ENCODE measurements at regions not wholly inside any gene's neighbourhood (a gene's known extent, or its start where the extent isn't known, plus 50 kb on each side); places are given as distances from the start of the nearest gene placed in this dataset.

DNA sequence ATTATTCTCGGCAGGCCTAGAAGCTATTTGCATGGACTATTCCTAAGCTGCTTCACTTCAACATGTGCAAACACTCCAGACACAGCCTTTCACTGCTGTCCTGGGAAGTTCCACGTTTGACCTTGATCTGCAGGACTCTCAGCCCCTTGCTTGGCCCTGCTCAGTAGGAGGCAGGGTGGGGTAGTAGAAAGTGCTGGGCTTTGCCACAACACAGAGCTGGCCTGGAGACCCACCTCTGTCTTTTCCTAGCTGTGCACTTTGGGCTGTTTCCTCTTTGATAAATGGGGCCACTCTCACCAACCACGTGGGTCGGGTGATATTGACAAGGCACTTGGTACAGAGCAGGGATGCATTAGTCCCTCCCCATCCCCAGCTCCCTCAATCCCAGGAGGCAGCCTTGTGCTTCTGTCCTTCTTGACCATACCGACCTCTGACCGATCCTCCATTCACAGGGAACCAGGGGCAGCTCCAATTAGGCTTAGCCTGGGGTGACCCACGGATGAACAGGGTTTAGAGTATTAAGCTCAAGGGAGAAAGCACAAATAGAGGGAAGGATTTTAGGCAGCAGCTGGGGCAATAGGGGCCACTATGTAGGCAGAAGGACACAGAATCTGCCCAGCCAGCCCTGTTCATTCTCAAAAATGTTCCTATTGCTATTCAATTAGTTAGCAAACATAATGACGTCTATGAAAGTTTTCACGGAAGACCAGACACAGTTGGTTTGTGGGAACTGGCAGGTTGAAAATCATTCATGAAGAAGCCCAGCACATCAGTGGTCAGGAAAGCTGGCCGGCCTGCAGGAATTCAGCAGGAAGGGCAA, 63.3 kb downstream of the SYNE3 start:
- no peak overlapping the region for H3K4me3 ChIP-seq
- CTCF ChIA-PET: interaction anchor here (0.8 to 22.2 kb wide), 13 partner anchors 10 to 107 kb away, joined by 3 to 525 read pairs (median 4); partner anchors contain the start of genes GLRX5 and SYNE3
- peaks cover 29 to 33% of the 10 kb centered on the region in 2 experiments for H3K36me3 ChIP-seq (ENCODE audit: control insufficient read depth in 2 of 2, insufficient read depth in 2 of 2, low read length in 1 of 2)
- H2AFZ ChIP-seq (ENCODE audit: control insufficient read depth, low read depth, low read length): no peak overlapping the region
- no TSS peak for BruUV-seq (replicated peaks)
- SMC1A ChIA-PET (ENCODE audit: uncharacterized antibody, unreplicated experiment): interaction anchor here (0.9 to 2.9 kb wide), 11 partner anchors 9 to 103 kb away, joined by 3 to 17 read pairs (median 4); no protein-coding TSS in a partner anchor
- no peaks in the 10 kb centered on the region for H3K9me3 ChIP-seq (replicated peaks; ENCODE audit: control insufficient read depth, insufficient read depth, low read length)
- in situ Hi-C loops (cut with MboI): no loop called here
- no peak overlapping the region for H3K4me2 ChIP-seq (ENCODE audit: control insufficient read depth, insufficient read depth)
- RAD21 ChIA-PET (ENCODE audit: unreplicated experiment): interaction anchor here (0.8 to 2.0 kb wide), 13 partner anchors 9 to 93 kb away, joined by 3 to 10 read pairs (median 4); no protein-coding TSS in a partner anchor
- H3K27me3 ChIP-seq (replicated peaks in 1 of 2; ENCODE audit: control insufficient read depth in 2 of 2, insufficient read depth in 2 of 2, low read length in 1 of 2): no peaks in the 10 kb centered on the region
- intact Hi-C loops (cut with micrococcal nuclease; ENCODE audit: unreplicated experiment): no loop called here
- POLR2A ChIA-PET: interaction anchor here (1.7 kb wide), 1 partner anchor 67 kb away, joined by 4 read pairs; no protein-coding TSS in a partner anchor
- H3K79me2 ChIP-seq (ENCODE audit: control insufficient read depth, insufficient read depth, low read length): no peaks in the 10 kb centered on the region
- no peak for DNase-seq (ENCODE audit: low read depth, low spot score)
- TF ChIP-seq, protein P1, sequence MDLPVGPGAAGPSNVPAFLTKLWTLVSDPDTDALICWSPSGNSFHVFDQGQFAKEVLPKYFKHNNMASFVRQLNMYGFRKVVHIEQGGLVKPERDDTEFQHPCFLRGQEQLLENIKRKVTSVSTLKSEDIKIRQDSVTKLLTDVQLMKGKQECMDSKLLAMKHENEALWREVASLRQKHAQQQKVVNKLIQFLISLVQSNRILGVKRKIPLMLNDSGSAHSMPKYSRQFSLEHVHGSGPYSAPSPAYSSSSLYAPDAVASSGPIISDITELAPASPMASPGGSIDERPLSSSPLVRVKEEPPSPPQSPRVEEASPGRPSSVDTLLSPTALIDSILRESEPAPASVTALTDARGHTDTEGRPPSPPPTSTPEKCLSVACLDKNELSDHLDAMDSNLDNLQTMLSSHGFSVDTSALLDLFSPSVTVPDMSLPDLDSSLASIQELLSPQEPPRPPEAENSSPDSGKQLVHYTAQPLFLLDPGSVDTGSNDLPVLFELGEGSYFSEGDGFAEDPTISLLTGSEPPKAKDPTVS (IDR thresholded peaks at IDR 0.05; ENCODE audit: low read depth, low read length): no peak
- TF ChIP-seq SMC3 (IDR thresholded peaks at IDR 0.05; ENCODE audit: borderline replicate concordance, low read length) (no peak), MYC (IDR thresholded peaks at IDR 0.05; ENCODE audit: insufficient read depth, insufficient read length, insufficient replicate concordance, low read length, severe bottlenecking) (no peak), ELK1 (IDR thresholded peaks at IDR 0.05; ENCODE audit: low read depth, low read length) (no peak)
- no peak overlapping the region for H3K27ac ChIP-seq (ENCODE audit: control insufficient read depth, insufficient read depth)
- no peaks in the 10 kb centered on the region for H4K20me1 ChIP-seq (ENCODE audit: control insufficient read depth, insufficient read depth)
- no peak overlapping the region for H3K9ac ChIP-seq (ENCODE audit: control insufficient read depth, insufficient read depth, low read length)
- FAIRE-seq: no peak
- 74% methylated on average over 10 of the region's 10 CpGs for WGBS (ENCODE audit: insufficient coverage, insufficient replicate concordance, low lambda C conversion rate, missing lambda C conversion rate)
- H3K4me1 ChIP-seq (ENCODE audit: control insufficient read depth, insufficient read depth, low read length): no peaks in the 10 kb centered on the region
- ATAC-seq: no peak

All from GM12878 (cell line).